VCaP (cell line): ENCODE measurements at regions not wholly inside any gene's neighbourhood (a gene's known extent, or its start where the extent isn't known, plus 50 kb on each side); places are given as distances from the start of the nearest gene placed in this dataset.

Experiments used
- H3K27ac ChIP-seq: fragments of 450-650 bp; 2 replicates; pipeline ENCODE4 v1.5.1; 2017
- TF ChIP-seq, protein P1 (sequence below): fragments of 450-650 bp; conservative IDR thresholded peaks from 2 replicates; pipeline ENCODE4 v1.5.1; 2017; ENCODE audit warnings: mild to moderate bottlenecking, moderate library complexity

DNA sequence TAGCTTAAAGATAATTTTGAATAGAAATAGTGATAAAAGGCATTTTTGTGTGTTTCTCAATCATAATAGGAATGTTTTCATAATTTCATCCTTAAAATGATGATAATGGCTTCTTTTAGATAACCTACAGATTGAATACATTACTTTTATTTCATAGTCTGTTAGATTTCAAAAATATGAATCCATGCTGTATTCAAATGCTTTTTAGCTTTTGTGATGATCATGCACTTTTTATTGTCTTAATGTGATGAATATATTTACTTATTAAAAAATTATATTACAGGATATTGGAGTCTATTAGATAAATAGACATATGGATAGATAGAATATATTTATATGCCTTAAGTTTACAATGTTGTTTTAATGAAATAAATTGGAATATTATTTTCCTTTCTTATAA is 886.8 kb upstream of the NOVA1 start:
- no peak overlapping the region for H3K27ac ChIP-seq
- TF ChIP-seq, protein P1, sequence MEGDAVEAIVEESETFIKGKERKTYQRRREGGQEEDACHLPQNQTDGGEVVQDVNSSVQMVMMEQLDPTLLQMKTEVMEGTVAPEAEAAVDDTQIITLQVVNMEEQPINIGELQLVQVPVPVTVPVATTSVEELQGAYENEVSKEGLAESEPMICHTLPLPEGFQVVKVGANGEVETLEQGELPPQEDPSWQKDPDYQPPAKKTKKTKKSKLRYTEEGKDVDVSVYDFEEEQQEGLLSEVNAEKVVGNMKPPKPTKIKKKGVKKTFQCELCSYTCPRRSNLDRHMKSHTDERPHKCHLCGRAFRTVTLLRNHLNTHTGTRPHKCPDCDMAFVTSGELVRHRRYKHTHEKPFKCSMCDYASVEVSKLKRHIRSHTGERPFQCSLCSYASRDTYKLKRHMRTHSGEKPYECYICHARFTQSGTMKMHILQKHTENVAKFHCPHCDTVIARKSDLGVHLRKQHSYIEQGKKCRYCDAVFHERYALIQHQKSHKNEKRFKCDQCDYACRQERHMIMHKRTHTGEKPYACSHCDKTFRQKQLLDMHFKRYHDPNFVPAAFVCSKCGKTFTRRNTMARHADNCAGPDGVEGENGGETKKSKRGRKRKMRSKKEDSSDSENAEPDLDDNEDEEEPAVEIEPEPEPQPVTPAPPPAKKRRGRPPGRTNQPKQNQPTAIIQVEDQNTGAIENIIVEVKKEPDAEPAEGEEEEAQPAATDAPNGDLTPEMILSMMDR: no peak

DNA sequence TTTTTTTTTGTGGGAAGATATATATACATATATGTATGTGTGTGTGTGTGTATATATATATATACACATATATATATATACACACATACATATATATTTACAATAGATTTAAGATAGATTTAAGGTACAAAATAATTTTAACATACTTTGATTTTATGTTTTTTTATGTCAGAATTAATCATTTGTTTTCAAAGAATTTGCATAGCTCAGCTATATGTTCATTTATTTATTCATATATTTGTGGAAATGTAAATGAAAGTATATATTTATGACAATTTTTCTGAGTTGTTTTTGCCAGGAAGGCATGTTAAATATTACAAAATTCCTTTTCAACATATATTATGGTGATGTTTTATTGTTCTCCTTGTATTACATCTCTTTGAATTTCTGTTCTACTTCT is 887.4 kb upstream of the NOVA1 start:
- H3K27ac ChIP-seq: no peak overlapping the region
- TF ChIP-seq, protein P1: no peak

DNA sequence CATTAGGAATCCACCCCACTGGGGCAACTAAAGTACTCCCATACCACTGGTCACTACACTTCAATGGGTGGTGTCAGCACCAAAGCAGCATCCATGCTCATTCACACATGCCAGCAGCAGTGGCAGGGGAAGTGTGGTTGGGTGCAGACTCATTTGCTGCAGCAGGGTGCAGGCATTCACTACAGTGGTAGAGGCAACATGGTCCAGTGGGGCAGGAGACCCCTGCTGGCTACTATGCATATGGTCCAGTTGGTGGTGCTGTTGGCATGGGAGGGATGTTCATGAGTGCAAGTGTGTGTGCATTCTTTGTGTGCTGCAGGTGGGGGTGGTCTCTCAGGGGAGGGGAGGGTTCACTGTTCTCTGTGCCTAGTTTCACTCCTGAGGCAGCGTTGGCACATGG is 908.4 kb upstream of the NOVA1 start:
- no peak overlapping the region for H3K27ac ChIP-seq
- TF ChIP-seq, protein P1: no peak

DNA sequence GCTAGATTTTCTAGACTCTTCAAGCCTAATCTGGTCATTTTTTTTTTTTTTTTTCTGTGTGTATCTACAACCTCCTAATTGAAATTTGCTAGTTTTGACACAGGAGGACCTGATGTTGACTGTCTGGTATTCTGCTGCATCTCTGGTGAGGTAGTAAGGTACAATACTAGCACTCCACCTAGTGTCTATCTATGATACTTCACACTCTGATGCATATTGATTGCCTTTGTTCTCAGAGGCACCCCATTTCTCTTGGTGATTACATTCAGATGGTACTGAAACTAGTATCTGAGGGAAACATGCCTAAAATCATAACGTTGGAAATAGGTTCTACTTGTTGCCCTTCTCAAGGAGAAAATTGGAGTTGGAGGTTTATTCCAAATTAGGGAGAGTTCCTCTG is 930.5 kb upstream of the NOVA1 start:
- TF ChIP-seq, protein P1: peak; percentile 79

DNA sequence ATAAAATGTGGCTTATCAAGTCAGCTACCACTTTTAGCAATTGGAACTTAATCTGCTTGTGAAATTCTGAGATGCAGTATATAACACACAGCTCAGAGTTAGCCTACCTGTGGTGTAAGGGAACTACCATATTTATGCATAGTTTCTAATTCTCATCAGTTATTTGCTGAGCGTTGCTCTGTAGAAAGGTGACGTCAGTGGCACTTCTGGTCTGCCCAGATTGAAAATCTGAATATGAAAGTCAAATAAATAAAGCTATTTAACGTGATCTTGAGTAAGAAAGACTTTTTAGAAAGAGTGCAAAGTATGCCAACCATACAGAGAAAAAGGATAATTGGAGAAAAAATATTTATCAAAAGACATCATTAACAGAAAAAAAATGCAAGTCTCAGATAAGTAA is 938.9 kb upstream of the NOVA1 start:
- no peak overlapping the region for H3K27ac ChIP-seq
- TF ChIP-seq, protein P1: no peak

More for the DNA sequence above, 930.5 kb upstream of the NOVA1 start:
- no peak overlapping the region for H3K27ac ChIP-seq

DNA sequence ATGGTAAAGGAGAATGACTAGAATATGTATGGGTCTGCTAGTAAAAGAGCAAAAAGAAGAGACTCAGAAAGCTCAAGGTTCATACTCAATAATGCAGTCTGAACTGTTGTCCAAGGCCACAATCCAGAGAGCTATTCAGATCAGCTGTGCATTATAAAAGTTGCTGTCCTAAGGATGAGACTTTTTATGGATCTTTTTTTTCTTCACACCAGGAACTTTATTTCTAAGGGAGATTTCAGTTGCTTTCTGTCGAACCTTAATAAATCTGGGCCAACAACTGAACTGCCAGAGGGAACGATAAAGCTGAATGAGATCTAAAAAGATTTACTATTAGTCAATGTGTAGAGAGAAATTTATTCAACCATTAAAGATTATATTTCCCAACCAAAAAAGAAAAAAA is 948.3 kb upstream of the NOVA1 start:
- TF ChIP-seq, protein P1: no peak

DNA sequence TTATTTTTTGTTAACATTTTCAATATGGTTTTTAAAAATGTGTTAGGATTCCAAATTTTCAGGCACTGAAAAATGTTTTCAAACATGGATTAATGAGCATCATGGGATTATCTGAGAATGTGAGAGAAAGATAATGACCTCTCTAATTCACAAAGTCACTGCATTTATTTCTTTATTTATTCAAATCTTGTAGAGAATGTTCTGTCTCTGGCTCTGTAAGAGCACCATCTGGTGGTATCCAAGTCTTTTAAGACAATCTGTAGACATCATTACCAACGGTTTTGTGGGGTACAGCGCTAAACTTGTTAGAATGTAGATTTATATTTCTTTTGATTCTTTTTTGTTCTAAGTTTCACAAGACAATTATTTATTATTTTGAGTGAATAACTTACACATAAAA is 956.0 kb upstream of the NOVA1 start:
- TF ChIP-seq, protein P1: peak; percentile 70
- no peak overlapping the region for H3K27ac ChIP-seq

More for the DNA sequence above, 948.3 kb upstream of the NOVA1 start:
- H3K27ac ChIP-seq: no peak overlapping the region

DNA sequence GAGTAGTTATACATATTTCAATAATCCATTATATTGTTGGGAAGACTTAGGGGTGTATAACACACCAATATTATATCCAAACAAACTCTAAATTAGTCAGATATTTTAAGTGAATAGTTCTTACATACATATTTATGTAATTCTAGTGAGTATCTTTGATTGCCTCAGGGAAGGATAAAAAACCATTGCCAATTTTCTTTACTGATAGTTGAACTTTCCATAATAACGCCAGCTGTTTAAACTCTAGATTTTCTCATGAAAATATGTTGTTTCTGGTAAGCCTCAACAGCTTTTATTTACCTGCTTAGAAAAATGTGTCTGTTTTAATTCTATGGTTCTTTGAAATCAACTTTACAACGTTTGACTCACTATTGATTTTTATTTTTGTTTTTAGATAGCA is 959.6 kb upstream of the NOVA1 start:
- H3K27ac ChIP-seq: no peak overlapping the region
- TF ChIP-seq, protein P1: no peak
